ENCODE measurements at regions not wholly inside any gene's neighbourhood (a gene's known extent, or its start where the extent isn't known, plus 50 kb on each side); places are given as distances from the start of the nearest gene placed in this dataset.
"Not testable (repeated sequence)": the region's sequence is repeated elsewhere in the genome, so short reads cannot be mapped to it uniquely, and the experiment has no call there.

- no peak for DNase-seq
Observed at GRCh38 chr13:91236182-91236581, 111.3 kb upstream of the MIR17HG start.

GRCh38 chr13:91236921-91237320 lies 110.6 kb upstream of the MIR17HG start:
- no peak for DNase-seq

- DNase-seq = no peak
Observed at GRCh38 chr13:91238036-91238435, 109.5 kb upstream of the MIR17HG start.

- DNase-seq = no peak
Observed at GRCh38 chr13:91240341-91240740, 107.1 kb upstream of the MIR17HG start.

- DNase-seq = no peak
Observed at GRCh38 chr13:91241221-91241933, 106.1 kb upstream of the MIR17HG start.

- DNase-seq = no peak
Observed at GRCh38 chr13:91242652-91243051, 104.8 kb upstream of the MIR17HG start.

- no peak for DNase-seq
Observed at GRCh38 chr13:91245288-91245687, 102.2 kb upstream of the MIR17HG start.

GRCh38 chr13:91247768-91248167 lies 99.7 kb upstream of the MIR17HG start:
- no peak for DNase-seq

- DNase-seq = no peak
Observed at GRCh38 chr13:91248249-91248648, 99.2 kb upstream of the MIR17HG start.

- no peak for DNase-seq
Observed at GRCh38 chr13:91249370-91249769, 98.1 kb upstream of the MIR17HG start.

- DNase-seq = no peak
Observed at GRCh38 chr13:91249861-91250260, 97.6 kb upstream of the MIR17HG start.

- not testable (repeated sequence) for DNase-seq
Observed at GRCh38 chr13:91251573-91251972, 95.9 kb upstream of the MIR17HG start.

GRCh38 chr13:91264484-91264883 lies 83.0 kb upstream of the MIR17HG start:
- no peak for DNase-seq

GRCh38 chr13:91269237-91269636 lies 78.2 kb upstream of the MIR17HG start:
- no peak for DNase-seq

GRCh38 chr13:91270031-91270430 lies 77.5 kb upstream of the MIR17HG start:
- DNase-seq = no peak

GRCh38 chr13:91272235-91272777 lies 75.2 kb upstream of the MIR17HG start:
- DNase-seq = no peak

GRCh38 chr13:91273675-91274074 lies 73.8 kb upstream of the MIR17HG start:
- DNase-seq = no peak

GRCh38 chr13:91277013-91277676 lies 70.3 kb upstream of the MIR17HG start:
- DNase-seq = no peak

GRCh38 chr13:91278291-91278690 lies 69.2 kb upstream of the MIR17HG start:
- DNase-seq = no peak

GRCh38 chr13:91278888-91279287 lies 68.6 kb upstream of the MIR17HG start:
- DNase-seq = no peak

GRCh38 chr13:91280801-91281200 lies 66.7 kb upstream of the MIR17HG start:
- DNase-seq = no peak

GRCh38 chr13:91284335-91284734 lies 63.2 kb upstream of the MIR17HG start:
- no peak for DNase-seq

- no peak for DNase-seq
Observed at GRCh38 chr13:91286317-91286716, 61.2 kb upstream of the MIR17HG start.

- DNase-seq = no peak
Observed at GRCh38 chr13:91291078-91291477, 56.4 kb upstream of the MIR17HG start.

Measured in NCI-H1694 treated with DMSO at 0.1 percent for 48 hours (cell line).